Ovary (tissue), 7 donors: ENCODE measurements at regions not wholly inside any gene's neighbourhood (a gene's known extent, or its start where the extent isn't known, plus 50 kb on each side); places are given as distances from the start of the nearest gene placed in this dataset.

Experiments used
- DNase-seq, 5 donors: peaks; one replicate each; pipeline ENCODE4 v3.0.0-alpha.2; 2019 to 2020
- H3K27ac ChIP-seq, 2 donors: fragments of 200-600 bp; one replicate each; pipeline versions ENCODE4 v1.5.1 to v1.8.0; 2019 to 2022
- H3K27me3 ChIP-seq: fragments of 200-600 bp; one replicate; pipeline ENCODE4 v1.8.0; 2022
- H3K36me3 ChIP-seq: fragments of 200-600 bp; sonication (generic); one replicate; pipeline ENCODE4 v1.5.1; 2019
- H3K4me1 ChIP-seq: one replicate; pipeline ENCODE4 v1.8.1; 2013; ENCODE audit warnings: mild to moderate bottlenecking, moderate library complexity; ENCODE audit not compliant: insufficient read depth
- H3K4me3 ChIP-seq: fragments of 200-600 bp; sonication (generic); one replicate; pipeline ENCODE4 v1.5.1; 2017
- H3K9me3 ChIP-seq, 2 donors: fragments of 200-600 bp in 1 of 2; sonication (generic) in 1 of 2; one replicate each; pipeline versions ENCODE4 v1.5.1 to v1.8.1; 2013 to 2019; ENCODE audit warnings: mild to moderate bottlenecking in 1 of 2, moderate library complexity in 1 of 2
- CTCF ChIP-seq, 3 donors: fragments of 450-650 bp in 2 of 3; fragments of 200-600 bp in 1 of 3; IDR thresholded peaks; one replicate each; pipeline versions ENCODE4 v1.5.1 to v1.8.0; 2016 to 2022; ENCODE audit warnings: antibody characterized with exemption in 3 of 3, mild to moderate bottlenecking in 1 of 3
- EP300 ChIP-seq: sonication (generic); formaldehyde crosslinking; IDR thresholded peaks from one replicate; pipeline ENCODE4 v1.6.1; 2017; ENCODE audit warnings: antibody characterized with exemption
- POLR2A ChIP-seq: fragments of 450-650 bp; IDR thresholded peaks from one replicate; pipeline ENCODE4 v1.6.1; 2017; ENCODE audit warnings: antibody characterized with exemption, mild to moderate bottlenecking, moderate library complexity
- WGBS, 3 donors: extraction: QIAGEN DNeasy Blood & Tissue Kit in 1 of 3; methylation state at CpG; one replicate each; pipeline versions ENCODE4 v1.1.5 to v1.1.7; 2013 to 2017; 5-methylcytosine and 5-hydroxymethylcytosine counted together
- intact Hi-C, 4 donors: fragments of 100-400 bp; cut with DNase I; formaldehyde crosslinking; loops; one replicate each; pipeline versions ENCODE4 v1.11.0 to v1.15.1; 2022 to 2023
- donor health status: DM: no; HTN: no; CAD: no; lungs with moderate emphysema.
- donor health status: DM: no; HTN: no; CAD: no.
- donor health status: Bipolar disorder and iron deficiency.
- donor health status: DM: no; HTN: no; CAD: no.
- donor health status: DM: yes; HTN: yes; CAD: no.

GRCh38 chr14:101456246-101457175 lies 104.8 kb upstream of the DIO3 start:
- Histone ChIP-seq H3K36me3 (no peaks in the 10 kb centered on the region), H3K27me3 (peaks cover 5% of the 10 kb centered on the region), H3K9me3 (no peaks in the 10 kb centered on the region), H3K4me1 (peaks cover 1% of the 10 kb centered on the region), H3K27ac (no peak overlapping the region), H3K4me3 (no peak overlapping the region)
- TF ChIP-seq EP300 (no peak), POLR2A (no peak), CTCF (IDR thresholded peaks at IDR 0.05) (no peak)
- WGBS, 3 donors: 44 to 53% (median 50%) methylated on average over 32 of the region's 32 CpGs
- peak in 1 of 5 donors; percentile 4 for DNase-seq
- intact Hi-C loops: no loop called here

- intact Hi-C loops: no loop called here
- whole genome bisulfite sequencing, 3 donors: 14 to 24% (median 19%) methylated on average over 60 to 85 of the region's 85 CpGs
- TF ChIP-seq EP300 (no peak), CTCF (IDR thresholded peaks at IDR 0.05) (no peak), POLR2A (no peak)
- Histone ChIP-seq H3K27ac (no peak overlapping the region), H3K27me3 (peaks cover 5% of the 10 kb centered on the region), H3K9me3 (no peaks in the 10 kb centered on the region), H3K4me1 (peaks cover 1% of the 10 kb centered on the region), H3K36me3 (no peaks in the 10 kb centered on the region), H3K4me3 (no peak overlapping the region)
- peak in 1 of 5 donors; percentile 7 for DNase-seq
Observed at GRCh38 chr14:101457301-101457935, 103.9 kb upstream of the DIO3 start.

- H3K27me3 ChIP-seq: peaks cover 5% of the 10 kb centered on the region
- no peaks in the 10 kb centered on the region for H3K9me3 ChIP-seq
- WGBS, 3 donors: 36 to 42% (median 36%) methylated on average over 42 to 68 of the region's 68 CpGs
- no peaks in the 10 kb centered on the region for H3K36me3 ChIP-seq
- peak overlapping the region; percentile 10 for H3K4me3 ChIP-seq
- intact Hi-C loops: no loop called here
- DNase-seq: peak in 1 of 5 donors; percentile 11
- TF ChIP-seq POLR2A (no peak), CTCF (IDR thresholded peaks at IDR 0.05) (no peak), EP300 (no peak)
- peaks cover 1% of the 10 kb centered on the region for H3K4me1 ChIP-seq
- no peak overlapping the region for H3K27ac ChIP-seq
Observed at GRCh38 chr14:101457936-101458740, 103.2 kb upstream of the DIO3 start.
